Neural progenitor cell (in vitro differentiated cells): ENCODE measurements at regions not wholly inside any gene's neighbourhood (a gene's known extent, or its start where the extent isn't known, plus 50 kb on each side); places are given as distances from the start of the nearest gene placed in this dataset.

Experiments used
- CTCF ChIP-seq: fragments of 200-600 bp; sonication (generic); IDR thresholded peaks from 2 replicates; pipeline ENCODE4 v1.5.1; 2017; ENCODE audit warnings: antibody characterized with exemption, mild to moderate bottlenecking
- EZH2 ChIP-seq: fragments of 200-600 bp; sonication (generic); IDR thresholded peaks from 2 replicates; pipeline ENCODE4 v1.6.1; 2017; ENCODE audit warnings: antibody characterized with exemption, mild to moderate bottlenecking, moderate library complexity
- EZH2phosphoT487 ChIP-seq: fragments of 200-600 bp; sonication (generic); IDR thresholded peaks from 2 replicates; pipeline ENCODE4 v1.6.1; 2017; ENCODE audit warnings: antibody characterized with exemption

- TF ChIP-seq CTCF (no peak), EZH2 (no peak), EZH2phosphoT487 (no peak)
These were observed 158.7 kb upstream of the CXorf51A start for GRCh38 chrX:146973283-146973682.
